HEK293 (cell line): ENCODE measurements at regions not wholly inside any gene's neighbourhood (a gene's known extent, or its start where the extent isn't known, plus 50 kb on each side); places are given as distances from the start of the nearest gene placed in this dataset.

ENCODE experiments used
- CTCF ChIA-PET: fragments of 350-600 bp; formaldehyde crosslinking; extraction: SDS; loops from one replicate; lab custom pipeline; 2021; ENCODE audit warnings: antibody characterized with exemption; lab: Yijun Ruan, JAX
- POLR2A ChIA-PET: fragments of 300-600 bp; formaldehyde crosslinking; extraction: SDS; loops from one replicate; lab custom pipeline; 2020; ENCODE audit warnings: antibody characterized with exemption, inconsistent platforms; lab: Yijun Ruan, JAX
- H3K27ac ChIP-seq: fragments of 200-500 bp; sonication (Bioruptor generic); 2 replicates; pipeline ENCODE4 v1.5.1; 2014; ENCODE audit warnings: low read depth, low read length, control low read depth, inconsistent platforms; ENCODE audit errors: extremely low read depth
- H3K36me3 ChIP-seq, 2 experiments: fragments of 200-500 bp in 1 of 2; sonication (Bioruptor generic) in 1 of 2; 1 replicate in 1 of 2; 2 replicates in 1 of 2; pipeline ENCODE4 v1.5.1; 2014 to 2017; ENCODE audit warnings: inconsistent platforms in 2 of 2, low read length in 2 of 2; ENCODE audit not compliant: control insufficient read depth in 2 of 2, insufficient read depth in 1 of 2
- H3K4me1 ChIP-seq: fragments of 200-500 bp; sonication (Bioruptor generic); 2 replicates; pipeline ENCODE4 v1.5.1; 2014; ENCODE audit warnings: mild to moderate bottlenecking, low read length, inconsistent platforms; ENCODE audit not compliant: control insufficient read depth, insufficient read depth
- H3K4me3 ChIP-seq: 2 replicates; pipeline ENCODE4 v1.5.1; 2011; ENCODE audit warnings: low read depth, mild to moderate bottlenecking, control low read depth, low read length, moderate library complexity
- H3K9me3 ChIP-seq: fragments of 200-500 bp; sonication (Bioruptor generic); 2 replicates; pipeline ENCODE4 v1.5.1; 2014; ENCODE audit warnings: low read depth, low read length, inconsistent platforms; ENCODE audit not compliant: control insufficient read depth, insufficient read depth
- BCL11B ChIP-seq: fragments of 450-650 bp; formaldehyde crosslinking; IDR thresholded peaks from 2 replicates; pipeline ENCODE4 v1.5.1; 2016; ENCODE audit warnings: low read depth, missing biosample characterization, missing genetic modification characterization
- HIC1 ChIP-seq: fragments of 450-650 bp; formaldehyde crosslinking; IDR thresholded peaks from 2 replicates; pipeline ENCODE4 v1.5.1; 2016; ENCODE audit warnings: missing biosample characterization, missing genetic modification characterization
- IKZF3 ChIP-seq: fragments of 450-650 bp; IDR thresholded peaks from 2 replicates; pipeline ENCODE4 v1.5.0; 2018; ENCODE audit warnings: missing biosample characterization, mild to moderate bottlenecking, missing genetic modification characterization, moderate library complexity
- KLF16 ChIP-seq: fragments of 450-650 bp; formaldehyde crosslinking; IDR thresholded peaks from 2 replicates; pipeline ENCODE4 v1.5.1; 2017; ENCODE audit warnings: missing biosample characterization, missing genetic modification characterization
- KLF9 ChIP-seq: fragments of 450-650 bp; formaldehyde crosslinking; IDR thresholded peaks from 2 replicates; pipeline ENCODE4 v1.5.1; 2016; ENCODE audit warnings: missing biosample characterization, missing genetic modification characterization, low read depth
- RBAK ChIP-seq: fragments of 450-650 bp; formaldehyde crosslinking; IDR thresholded peaks from 2 replicates; pipeline ENCODE4 v1.5.1; 2016; ENCODE audit warnings: missing biosample characterization, missing genetic modification characterization
- SP3 ChIP-seq: fragments of 450-650 bp; formaldehyde crosslinking; IDR thresholded peaks from 2 replicates; pipeline ENCODE4 v1.5.1; 2016; ENCODE audit warnings: missing biosample characterization, missing genetic modification characterization
- SP7 ChIP-seq: fragments of 450-650 bp; formaldehyde crosslinking; IDR thresholded peaks from 2 replicates; pipeline ENCODE4 v1.5.1; 2016; ENCODE audit warnings: missing biosample characterization, missing genetic modification characterization
- ZBTB11 ChIP-seq: fragments of 450-650 bp; formaldehyde crosslinking; conservative IDR thresholded peaks from 2 replicates; pipeline ENCODE4 v1.5.1; 2016; ENCODE audit warnings: low read depth, missing biosample characterization, missing genetic modification characterization
- ZNF133 ChIP-seq: fragments of 450-650 bp; formaldehyde crosslinking; IDR thresholded peaks from 2 replicates; pipeline ENCODE4 v1.5.1; 2016; ENCODE audit warnings: missing biosample characterization, missing genetic modification characterization
- ZNF175 ChIP-seq: fragments of 450-650 bp; formaldehyde crosslinking; IDR thresholded peaks from 2 replicates; pipeline ENCODE4 v1.5.1; 2016; ENCODE audit warnings: missing biosample characterization, missing genetic modification characterization
- ZNF2 ChIP-seq: fragments of 450-650 bp; formaldehyde crosslinking; IDR thresholded peaks from 2 replicates; pipeline ENCODE4 v1.5.1; 2016; ENCODE audit warnings: missing biosample characterization, missing genetic modification characterization
- ZNF214 ChIP-seq: fragments of 450-650 bp; formaldehyde crosslinking; IDR thresholded peaks from 2 replicates; pipeline ENCODE4 v1.5.1; 2017; ENCODE audit warnings: missing biosample characterization, mild to moderate bottlenecking, missing genetic modification characterization, borderline replicate concordance
- ZNF302 ChIP-seq: fragments of 450-650 bp; formaldehyde crosslinking; IDR thresholded peaks from 2 replicates; pipeline ENCODE4 v1.5.1; 2016; ENCODE audit warnings: missing biosample characterization, missing genetic modification characterization, low read depth
- ZNF324 ChIP-seq: fragments of 450-650 bp; formaldehyde crosslinking; IDR thresholded peaks from 2 replicates; pipeline ENCODE4 v1.5.1; 2016; ENCODE audit warnings: missing biosample characterization, missing genetic modification characterization
- ZNF350 ChIP-seq: fragments of 450-650 bp; formaldehyde crosslinking; IDR thresholded peaks from 2 replicates; pipeline ENCODE4 v1.5.0; 2017; ENCODE audit warnings: missing biosample characterization, mild to moderate bottlenecking, missing genetic modification characterization
- ZNF426 ChIP-seq: fragments of 450-650 bp; formaldehyde crosslinking; IDR thresholded peaks from 2 replicates; pipeline ENCODE4 v1.5.1; 2017; ENCODE audit warnings: missing biosample characterization, missing genetic modification characterization, mild to moderate bottlenecking, inconsistent platforms, moderate library complexity
- ZNF555 ChIP-seq: fragments of 450-650 bp; formaldehyde crosslinking; conservative IDR thresholded peaks from 2 replicates; pipeline ENCODE4 v1.5.1; 2017; ENCODE audit warnings: missing biosample characterization, mild to moderate bottlenecking, missing genetic modification characterization, inconsistent platforms
- ZNF596 ChIP-seq: fragments of 450-650 bp; IDR thresholded peaks from 2 replicates; pipeline ENCODE4 v1.5.0; 2018; ENCODE audit warnings: missing biosample characterization, mild to moderate bottlenecking, missing genetic modification characterization, moderate library complexity
- ZNF610 ChIP-seq: fragments of 450-650 bp; formaldehyde crosslinking; IDR thresholded peaks from 2 replicates; pipeline ENCODE4 v1.5.1; 2016; ENCODE audit warnings: missing biosample characterization, missing genetic modification characterization, borderline replicate concordance
- ZSCAN16 ChIP-seq: fragments of 450-650 bp; formaldehyde crosslinking; IDR thresholded peaks from 2 replicates; pipeline ENCODE4 v1.5.1; 2016; ENCODE audit warnings: missing biosample characterization, missing genetic modification characterization
- ZSCAN18 ChIP-seq: fragments of 450-650 bp; formaldehyde crosslinking; IDR thresholded peaks from 2 replicates; pipeline ENCODE4 v1.5.1; 2016; ENCODE audit warnings: missing biosample characterization, missing genetic modification characterization
- ZSCAN4 ChIP-seq: fragments of 450-650 bp; formaldehyde crosslinking; IDR thresholded peaks from 2 replicates; pipeline ENCODE4 v1.5.1; 2017; ENCODE audit warnings: missing biosample characterization, missing genetic modification characterization

GRCh38 chr4:114494246-114494803 lies 104.3 kb upstream of the UGT8 start (continued):
- no peak for TF ChIP-seq ZBTB11 (tag by site-specific recombination)
- no peak for TF ChIP-seq KLF9 (tag by site-specific recombination)
- no peak for TF ChIP-seq ZSCAN18
- TF ChIP-seq ZSCAN16 = no peak

GRCh38 chr4:114495471-114495928 lies 103.1 kb upstream of the UGT8 start:
- CTCF ChIA-PET = no interaction called here
- POLR2A ChIA-PET = no interaction called here
- Histone ChIP-seq H3K4me1 (no peaks in the 10 kb centered on the region), H3K9me3 (no peaks in the 10 kb centered on the region), H3K4me3 (no peak overlapping the region), H3K27ac (no peak overlapping the region)
- no peak for TF ChIP-seq SP3 (tag by site-specific recombination)
- TF ChIP-seq ZNF133 = no peak
- TF ChIP-seq, all 188 proteins: peak for 0
- no peaks in the 10 kb centered on the region for H3K36me3 ChIP-seq

GRCh38 chr4:114497116-114497515 lies 101.5 kb upstream of the UGT8 start:
- no peak overlapping the region for H3K4me3 ChIP-seq
- no peaks in the 10 kb centered on the region for H3K4me1 ChIP-seq
- TF ChIP-seq RBAK (tag by site-specific recombination) (no peak), ZNF610 (no peak), ZNF175 (tag by site-specific recombination) (no peak), ZNF324 (tag by site-specific recombination) (no peak), ZNF426 (tag by site-specific recombination) (no peak), ZNF2 (tag by site-specific recombination) (no peak), SP3 (tag by site-specific recombination) (no peak)
- H3K27ac ChIP-seq = no peak overlapping the region
- H3K36me3 ChIP-seq = no peaks in the 10 kb centered on the region
- no peaks in the 10 kb centered on the region for H3K9me3 ChIP-seq
- POLR2A ChIA-PET = no interaction called here
- CTCF ChIA-PET = interaction anchor here (0.6 kb wide), 1 partner anchor 191 kb away, joined by 3 read pairs; no protein-coding TSS in a partner anchor

GRCh38 chr4:114509340-114509739 lies 89.3 kb upstream of the UGT8 start:
- no peaks in the 10 kb centered on the region for H3K4me1 ChIP-seq
- no peaks in the 10 kb centered on the region for H3K36me3 ChIP-seq
- H3K9me3 ChIP-seq = no peaks in the 10 kb centered on the region
- no peak overlapping the region for H3K27ac ChIP-seq
- ChIA-PET POLR2A (no interaction called here), CTCF (no interaction called here)
- H3K4me3 ChIP-seq = no peak overlapping the region
- no peak for TF ChIP-seq HIC1 (tag by site-specific recombination)
- TF ChIP-seq ZSCAN4 (tag by site-specific recombination) = no peak
- no peak for TF ChIP-seq ZNF214
- TF ChIP-seq IKZF3 = no peak
- TF ChIP-seq SP7 (tag by site-specific recombination) = no peak
- no peak for TF ChIP-seq ZNF302 (tag by site-specific recombination)
- no peak for TF ChIP-seq ZNF596 (tag by site-specific recombination)
- no peak for TF ChIP-seq BCL11B (tag by site-specific recombination)
- TF ChIP-seq KLF16 (tag by site-specific recombination) = no peak
- TF ChIP-seq ZNF350 (tag by site-specific recombination) = no peak
- TF ChIP-seq ZNF555 = no peak
